NCI-H1092 (cell line): ENCODE measurements at regions not wholly inside any gene's neighbourhood (a gene's known extent, or its start where the extent isn't known, plus 50 kb on each side); places are given as distances from the start of the nearest gene placed in this dataset.
"Not testable (repeated sequence)": the region's sequence is repeated elsewhere in the genome, so short reads cannot be mapped to it uniquely, and the experiment has no call there.

Experiments used
- DNase-seq: peaks from one replicate; lab custom pipeline; 2025; lab: John Stamatoyannopoulos, UW

GRCh38 chr2:47964277-47964676 is 58.0 kb upstream of the FBXO11 start:
- DNase-seq = no peak

DNA sequence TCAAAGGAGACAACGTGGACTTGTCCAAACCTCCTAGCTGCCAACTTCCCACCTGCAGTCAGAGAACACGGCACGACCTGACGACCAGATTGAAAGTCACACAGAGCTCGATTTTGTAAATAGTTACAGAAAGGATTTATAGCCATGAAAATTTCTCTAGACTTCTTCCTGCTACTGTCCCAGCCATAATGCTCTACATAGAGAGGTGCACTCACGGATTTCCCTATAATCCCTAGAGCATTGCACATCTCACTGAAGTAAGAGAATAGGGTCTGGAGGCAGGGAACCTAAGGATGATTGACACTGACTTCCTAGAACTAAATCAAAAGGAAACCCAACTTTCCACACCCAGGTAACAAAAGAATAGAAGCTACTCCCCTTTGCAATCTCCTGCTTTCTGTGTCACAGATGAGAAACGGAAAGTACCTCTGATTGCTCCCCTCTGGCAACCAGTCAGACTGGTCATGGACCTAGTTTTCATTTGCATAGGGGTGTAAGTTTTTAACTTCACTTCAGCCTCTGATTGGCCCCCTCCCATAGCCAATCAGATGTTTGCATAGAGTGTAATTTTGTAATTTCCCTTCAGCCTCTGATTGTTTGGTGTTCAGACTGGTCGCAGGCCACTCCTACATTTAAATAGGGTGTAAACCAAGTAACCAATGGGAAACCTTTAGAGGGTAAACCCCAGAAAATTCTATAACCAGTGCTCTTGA is 58.6 kb upstream of the FBXO11 start:
- no peak for DNase-seq

GRCh38 chr2:47976728-47977127 is 70.4 kb upstream of the FBXO11 start:
- DNase-seq = not testable (repeated sequence)

DNA sequence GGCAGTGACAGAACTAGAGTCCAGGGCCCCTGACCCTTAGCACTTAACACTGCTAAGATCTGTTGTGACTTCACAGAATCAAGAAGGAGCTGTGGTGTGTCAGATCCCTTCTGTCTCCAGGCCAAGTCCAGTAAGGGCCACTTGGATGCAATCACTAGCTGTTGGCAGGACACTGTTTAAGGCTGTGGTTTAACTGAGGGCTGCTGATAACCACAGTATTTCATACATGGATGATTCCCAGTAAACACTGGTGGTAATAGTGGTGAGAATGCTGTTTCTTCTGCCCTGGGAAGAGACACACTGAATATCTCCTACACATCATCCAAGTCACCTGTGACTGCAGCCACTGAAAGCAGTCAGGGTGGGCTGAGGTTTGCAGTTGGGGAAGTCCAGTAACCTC is 77.7 kb upstream of the FBXO11 start:
- no peak for DNase-seq

GRCh38 chr2:47990503-47990902 is 84.2 kb upstream of the FBXO11 start:
- no peak for DNase-seq

GRCh38 chr2:47992671-47993070 is 86.4 kb upstream of the FBXO11 start:
- DNase-seq = no peak

DNA sequence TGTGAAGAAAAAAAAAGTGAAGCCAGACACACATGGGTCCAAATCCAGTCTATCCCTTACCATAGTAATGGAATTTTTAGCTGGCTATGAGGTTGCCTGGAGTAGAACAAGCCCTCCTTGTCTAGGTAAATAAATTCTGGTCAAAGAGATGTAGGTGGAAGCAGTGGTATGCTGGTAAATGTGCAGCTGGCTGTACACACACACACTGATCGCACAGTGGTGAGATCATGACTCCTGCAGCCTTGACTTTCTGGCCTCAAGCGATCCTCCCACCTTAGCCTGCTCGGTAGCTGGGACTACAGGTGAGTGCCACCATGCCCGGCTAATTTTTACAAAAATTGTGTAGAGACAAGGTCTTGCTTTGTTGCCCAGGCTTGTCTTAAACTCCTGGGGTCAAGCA is 90.5 kb upstream of the FBXO11 start:
- DNase-seq = no peak

DNA sequence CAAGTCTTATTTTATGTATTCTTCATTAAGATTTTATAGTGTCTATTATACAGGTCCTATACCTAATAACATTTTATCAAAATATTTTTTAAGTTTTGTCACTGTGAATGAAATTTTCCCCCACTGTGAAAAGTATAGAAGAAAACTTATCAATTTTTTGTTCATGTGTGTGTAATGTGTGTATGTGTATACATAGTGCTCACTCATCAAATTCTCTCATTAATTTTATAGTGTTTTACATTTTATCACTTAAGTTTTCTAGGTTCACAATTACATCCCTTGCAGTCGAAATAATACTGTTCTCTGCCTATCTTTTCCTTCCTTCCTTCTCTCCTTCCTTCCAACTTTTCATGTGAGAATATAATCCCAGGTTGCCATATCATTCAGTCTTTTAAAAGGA is 93.2 kb upstream of the FBXO11 start:
- DNase-seq = no peak

DNA sequence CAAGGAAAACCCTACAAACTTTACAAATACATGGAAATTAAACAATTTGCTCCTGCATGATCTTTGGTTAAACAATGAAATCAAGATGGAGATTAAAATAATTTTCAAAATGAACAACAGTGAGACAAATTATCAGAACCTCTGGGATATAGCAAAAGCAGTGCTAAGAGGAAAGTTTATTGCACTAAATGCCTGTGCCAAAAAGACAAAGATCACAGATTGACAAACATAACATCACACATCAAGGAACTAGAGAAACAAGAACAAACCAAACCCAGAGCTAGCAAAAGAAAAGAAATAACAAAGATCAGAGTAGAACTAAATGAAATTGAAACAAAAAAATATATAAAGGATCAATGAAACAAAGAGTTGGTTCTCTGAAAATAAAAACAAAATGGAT is 95.2 kb upstream of the FBXO11 start:
- DNase-seq = no peak

DNA sequence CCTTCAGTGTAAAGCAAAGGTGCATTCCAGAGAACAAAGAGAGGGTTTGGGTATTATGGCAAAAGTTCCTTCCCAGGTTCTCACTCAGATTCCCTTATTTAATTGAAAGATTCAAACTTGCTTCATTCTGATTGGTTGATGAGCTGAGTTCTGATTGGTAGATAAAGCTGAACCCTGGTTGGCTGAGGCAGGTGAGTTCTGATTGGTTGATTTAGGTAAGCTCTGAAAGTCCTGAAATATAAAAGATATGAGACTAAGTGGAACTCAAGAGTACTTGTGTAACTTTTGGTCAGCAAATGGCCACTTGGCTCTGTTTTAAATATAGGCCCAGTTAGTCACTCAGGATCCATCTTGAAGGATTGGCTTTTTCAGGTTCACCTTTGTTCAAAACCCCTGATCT is 99.8 kb upstream of the FBXO11 start:
- no peak for DNase-seq

DNA sequence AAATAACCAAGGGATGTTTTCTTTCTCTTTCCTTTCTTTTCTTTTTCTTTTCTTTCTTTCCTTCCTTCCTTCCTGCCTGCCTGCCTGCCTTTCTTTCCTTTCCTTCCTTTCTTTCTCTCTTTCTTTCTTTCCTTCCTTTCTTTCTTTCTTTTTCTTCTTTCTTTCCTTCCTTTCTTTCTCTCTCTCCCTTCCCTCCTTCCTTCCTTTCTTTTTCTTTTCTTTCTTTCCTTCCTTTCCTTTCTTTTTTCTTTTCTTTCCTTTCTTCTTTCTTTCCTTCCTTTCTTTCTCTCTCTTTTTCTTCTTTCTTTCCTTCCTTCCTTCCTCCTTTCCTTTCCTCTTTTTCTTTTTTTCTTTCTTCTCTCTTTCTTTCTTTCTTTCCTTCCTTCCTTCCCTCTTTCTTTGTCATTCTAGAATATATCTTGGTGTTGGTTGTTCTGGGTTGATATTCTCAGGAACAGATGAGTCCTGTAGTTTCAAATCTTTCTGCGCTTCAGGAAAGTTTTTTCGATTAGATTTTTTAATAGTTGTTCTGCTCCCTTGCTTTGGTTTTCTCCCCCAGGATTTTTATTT is 101.5 kb upstream of the FBXO11 start:
- no peak for DNase-seq

DNA sequence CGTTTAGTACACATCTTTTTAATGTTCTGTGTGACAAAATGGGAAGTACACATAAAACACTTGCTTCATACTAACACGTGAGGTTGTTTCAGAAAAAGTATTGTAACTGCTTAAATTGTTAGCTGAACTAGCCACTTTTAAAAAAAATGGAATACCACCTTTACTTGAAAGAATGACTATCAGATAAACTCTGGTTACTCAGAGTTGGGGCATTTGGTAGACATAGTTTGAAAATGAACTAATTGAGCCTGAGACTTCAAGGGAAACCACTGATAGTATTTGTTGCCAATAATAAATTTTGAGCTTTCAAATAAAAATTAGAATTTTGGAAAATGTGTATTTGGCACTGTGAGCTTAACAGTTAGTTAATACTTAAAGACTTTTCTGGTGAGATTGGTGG is 103.0 kb upstream of the FBXO11 start:
- DNase-seq = no peak

DNA sequence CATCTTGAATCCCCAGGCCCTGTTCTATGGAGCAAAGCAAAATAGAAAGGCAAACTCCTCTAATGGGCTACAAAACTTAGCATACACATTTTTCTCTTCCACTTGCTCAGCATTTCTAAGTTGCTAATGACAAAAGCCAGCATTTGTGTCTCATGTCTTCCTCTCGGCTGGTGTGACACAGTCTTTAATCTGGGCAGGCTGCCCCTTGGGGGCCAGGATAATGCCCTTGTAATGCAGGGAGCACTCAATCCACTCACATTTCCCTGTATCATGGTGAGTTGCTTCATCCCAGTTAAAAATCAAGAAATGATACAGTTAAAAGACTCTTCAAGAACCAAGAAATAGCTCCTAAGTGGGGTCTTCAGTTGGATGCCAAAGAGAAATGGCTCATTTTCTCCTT is 109.1 kb upstream of the FBXO11 start:
- DNase-seq = no peak

DNA sequence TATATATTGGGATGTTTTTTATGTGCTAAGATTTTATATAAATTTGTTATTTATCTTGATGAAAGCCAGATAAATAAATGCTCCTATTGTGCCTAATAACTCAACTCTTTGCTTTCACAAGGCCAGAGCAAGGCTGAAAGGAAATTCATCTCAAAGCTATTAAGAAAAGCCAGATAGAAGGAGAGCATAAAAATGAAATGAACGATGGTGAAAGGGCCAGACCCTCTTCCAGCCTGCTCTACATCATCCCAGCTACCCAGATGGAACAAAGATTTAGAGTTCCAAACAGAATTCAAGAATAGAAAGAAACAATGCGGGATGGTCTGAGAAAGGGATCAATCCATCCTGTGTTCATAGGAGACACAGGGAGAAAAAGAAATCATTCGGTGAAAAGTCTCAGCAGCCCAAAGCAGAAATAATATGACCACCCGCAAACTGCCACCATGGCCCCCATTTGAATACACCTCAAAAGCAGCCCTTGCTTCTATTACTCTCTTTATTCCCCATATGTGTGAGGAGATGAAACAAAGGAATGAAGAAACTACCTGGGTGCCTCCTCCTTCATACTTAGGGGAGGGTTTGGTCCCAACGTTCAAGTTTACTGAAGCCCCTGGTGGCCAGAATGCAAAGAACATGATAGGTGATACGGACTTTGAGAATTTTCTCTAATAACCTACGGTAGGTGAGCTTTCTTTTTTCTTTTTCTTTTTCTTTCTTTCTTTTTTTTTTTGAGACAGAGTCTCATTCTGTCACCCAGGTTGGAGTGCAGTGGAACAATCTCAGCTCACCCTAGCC is 110.1 kb upstream of the FBXO11 start:
- no peak for DNase-seq

- DNase-seq = no peak
These were observed 110.8 kb upstream of the FBXO11 start for GRCh38 chr2:48017136-48017535.

DNA sequence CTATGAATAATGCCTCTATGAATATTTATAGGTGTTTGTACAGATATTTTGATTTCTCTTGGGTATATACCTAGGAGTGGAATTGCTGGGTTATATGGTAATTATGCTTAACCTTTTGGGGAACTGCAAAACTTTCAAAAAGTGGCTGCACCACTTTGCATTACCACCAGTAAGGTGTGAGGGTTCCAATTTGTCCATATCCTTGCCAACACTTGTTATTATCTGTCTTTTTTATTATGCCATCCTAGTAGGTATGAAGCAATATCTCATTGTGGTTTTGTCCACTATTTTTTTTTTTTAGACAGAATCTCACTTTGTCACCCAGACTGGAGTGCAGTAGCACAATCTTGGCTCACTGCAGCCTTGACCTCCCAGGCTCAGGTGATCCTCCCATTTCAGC is 112.2 kb upstream of the FBXO11 start:
- DNase-seq = no peak

- no peak for DNase-seq
These were observed 120.6 kb upstream of the FBXO11 start for GRCh38 chr2:48026865-48027264.

GRCh38 chr2:48032765-48033164 is 126.5 kb upstream of the FBXO11 start:
- DNase-seq = no peak

- no peak for DNase-seq
These were observed 128.0 kb upstream of the FBXO11 start for GRCh38 chr2:48034295-48034694.

DNA sequence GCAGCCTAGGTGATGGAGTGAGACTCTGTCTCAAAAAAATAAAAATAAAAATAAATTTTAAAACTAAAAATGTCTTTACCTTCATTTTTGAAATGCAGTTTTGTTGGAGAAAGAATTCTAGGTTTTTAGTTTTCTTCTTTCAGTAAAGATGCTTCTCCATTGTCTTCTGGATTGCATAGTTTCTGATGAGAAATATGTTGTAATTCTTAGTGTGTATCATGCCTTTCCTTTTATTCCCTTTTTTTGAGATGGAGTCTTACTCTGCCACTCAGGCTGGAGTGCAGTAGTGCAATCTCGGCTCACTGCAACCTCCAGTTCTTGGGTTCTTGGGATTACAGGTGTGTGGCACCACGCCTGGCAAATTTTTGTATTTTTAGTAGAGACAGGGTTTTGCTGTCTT is 130.0 kb upstream of the FBXO11 start:
- DNase-seq = no peak

DNA sequence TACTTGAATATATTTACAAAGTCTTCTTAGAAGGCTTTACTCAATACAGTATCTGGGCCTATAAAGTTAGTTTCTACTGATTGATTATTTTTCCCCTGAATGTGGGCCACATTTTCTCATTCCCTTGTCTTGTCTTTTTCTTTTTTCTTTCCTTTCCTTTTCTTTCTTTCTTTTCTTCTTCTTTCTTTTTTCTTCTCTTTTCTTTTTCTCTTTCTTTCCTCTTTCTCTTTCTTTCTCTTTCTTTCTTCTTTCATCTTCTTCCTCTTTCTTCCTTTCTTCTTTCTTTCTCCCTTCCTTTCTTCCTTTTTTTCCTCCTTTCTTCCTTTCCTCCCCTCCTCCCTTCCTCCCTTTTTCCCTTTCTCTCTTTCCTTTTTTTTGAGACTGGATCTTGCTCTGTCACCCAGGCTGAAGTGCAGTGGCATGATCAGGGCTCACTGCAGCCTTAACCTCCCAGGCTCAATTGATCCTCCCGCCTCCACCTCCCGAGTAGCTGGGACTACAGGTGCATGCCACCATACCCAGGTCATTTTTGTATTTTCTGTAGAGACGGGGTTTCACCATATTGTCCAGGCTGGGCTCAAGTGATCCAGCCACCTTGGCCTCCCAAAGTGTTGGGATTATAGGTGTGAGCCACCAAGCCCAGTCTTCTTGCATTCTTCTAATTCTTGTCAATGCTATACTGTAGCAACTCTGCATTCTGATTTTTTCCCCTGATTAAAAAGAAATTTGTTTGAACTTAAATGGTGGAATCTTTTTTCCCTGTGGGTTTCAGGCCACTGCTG is 133.1 kb upstream of the FBXO11 start:
- DNase-seq = no peak

GRCh38 chr2:48043131-48043700 is 136.9 kb upstream of the FBXO11 start:
- DNase-seq = no peak
